Upper lobe of right lung (tissue), 1 donor: ENCODE measurements at regions not wholly inside any gene's neighbourhood (a gene's known extent, or its start where the extent isn't known, plus 50 kb on each side); places are given as distances from the start of the nearest gene placed in this dataset.

Source experiments
- ATAC-seq: fragments of 200-7000 bp; cut with Tn5 transposase; one replicate; pipeline ENCODE4 v1.9.1; 2020; ENCODE audit warnings: mild to moderate bottlenecking, moderate library complexity
- DNase-seq: peaks from one replicate; pipeline ENCODE4 v3.0.0-alpha.2; 2020
- H3K27ac ChIP-seq: fragments of 200-600 bp; one replicate; pipeline ENCODE4 v1.8.0; 2022
- H3K27me3 ChIP-seq: fragments of 200-600 bp; one replicate; pipeline ENCODE4 v1.8.0; 2022; ENCODE audit warnings: mild to moderate bottlenecking
- H3K36me3 ChIP-seq: fragments of 200-600 bp; one replicate; pipeline ENCODE4 v1.8.0; 2022
- H3K4me1 ChIP-seq: fragments of 200-600 bp; one replicate; pipeline ENCODE4 v1.8.0; 2022
- H3K4me3 ChIP-seq: fragments of 200-600 bp; one replicate; pipeline ENCODE4 v1.8.0; 2022; ENCODE audit warnings: mild to moderate bottlenecking
- H3K9me3 ChIP-seq: fragments of 200-600 bp; one replicate; pipeline ENCODE4 v1.8.0; 2022
- CTCF ChIP-seq: fragments of 200-600 bp; IDR thresholded peaks from one replicate; pipeline ENCODE4 v1.8.0; 2022; ENCODE audit warnings: antibody characterized with exemption
- intact Hi-C: fragments of 100-400 bp; cut with DNase I; formaldehyde crosslinking; loops from one replicate; pipeline ENCODE4 v1.11.0; 2022
- donor health status: DM: no; HTN: yes; CAD: no; lungs with severe emphysema.

GRCh38 chrX:9160698-9161329, 126.9 kb upstream of the FAM9B start:
- Histone ChIP-seq H3K9me3 (no peaks in the 10 kb centered on the region), H3K36me3 (no peaks in the 10 kb centered on the region), H3K27me3 (no peaks in the 10 kb centered on the region), H3K4me1 (no peaks in the 10 kb centered on the region), H3K27ac (no peak overlapping the region), H3K4me3 (no peak overlapping the region)
- DNase-seq (no peak), ATAC-seq (no peak)
- TF ChIP-seq CTCF: no peak
- intact Hi-C loops: no loop called here

- DNase-seq (no peak), ATAC-seq (no peak)
- Histone ChIP-seq H3K4me1 (no peaks in the 10 kb centered on the region), H3K4me3 (no peak overlapping the region), H3K9me3 (no peaks in the 10 kb centered on the region), H3K27me3 (no peaks in the 10 kb centered on the region), H3K27ac (no peak overlapping the region), H3K36me3 (no peaks in the 10 kb centered on the region)
- intact Hi-C loops: no loop called here
- TF ChIP-seq CTCF: no peak
Observed at GRCh38 chrX:9162698-9163097, 128.8 kb upstream of the FAM9B start.

DNA sequence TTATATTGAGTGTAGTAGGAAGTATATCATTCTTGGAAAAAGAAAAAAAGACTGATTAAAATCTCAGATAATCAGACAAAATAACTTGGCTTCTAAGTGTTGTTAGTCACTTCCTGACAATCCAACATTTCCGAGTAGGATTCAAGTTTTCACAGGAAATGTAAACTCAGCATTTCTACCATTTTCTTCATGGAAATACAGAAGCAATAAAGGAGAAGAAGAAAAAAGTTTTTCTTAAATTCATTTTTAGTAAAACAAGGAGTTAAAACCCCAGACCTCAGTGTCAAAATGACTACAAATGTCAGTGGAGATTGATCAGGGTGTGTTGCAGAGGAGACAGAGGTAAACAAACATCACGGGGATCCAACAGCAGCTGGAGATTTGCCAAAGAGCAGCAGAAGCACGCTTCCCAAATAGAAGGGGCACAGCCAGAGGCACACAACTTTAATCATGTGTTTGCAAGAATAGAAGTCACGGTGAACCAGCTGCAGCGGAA, 129.3 kb upstream of the FAM9B start:
- no peaks in the 10 kb centered on the region for H3K9me3 ChIP-seq
- no peaks in the 10 kb centered on the region for H3K4me1 ChIP-seq
- no peaks in the 10 kb centered on the region for H3K27me3 ChIP-seq
- intact Hi-C loops: no loop called here
- H3K27ac ChIP-seq: no peak overlapping the region
- DNase-seq (no peak), ATAC-seq (no peak)
- H3K36me3 ChIP-seq: no peaks in the 10 kb centered on the region
- no peak for TF ChIP-seq CTCF
- no peak overlapping the region for H3K4me3 ChIP-seq

DNA sequence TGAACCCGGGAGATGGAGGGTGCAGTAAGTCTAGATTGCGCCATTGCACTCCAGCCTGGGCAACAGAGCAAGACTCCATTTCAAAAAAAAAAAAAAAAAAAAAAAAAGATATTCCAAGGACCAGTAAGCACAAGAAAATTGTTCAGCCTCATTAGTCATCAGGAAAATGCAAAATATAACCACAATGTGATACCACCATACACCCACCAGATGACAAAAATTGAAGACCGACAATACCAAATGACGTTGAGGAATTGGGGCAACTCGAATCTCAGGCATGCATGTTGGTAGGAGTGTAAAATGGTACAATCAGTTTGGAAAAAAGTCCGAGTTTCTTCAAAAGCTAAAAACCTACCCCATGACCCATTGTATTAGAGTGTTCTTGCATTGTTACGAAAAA, 130.2 kb upstream of the FAM9B start:
- no peak overlapping the region for H3K4me3 ChIP-seq
- no peaks in the 10 kb centered on the region for H3K27me3 ChIP-seq
- H3K36me3 ChIP-seq: no peaks in the 10 kb centered on the region
- H3K27ac ChIP-seq: no peak overlapping the region
- no peaks in the 10 kb centered on the region for H3K4me1 ChIP-seq
- no peaks in the 10 kb centered on the region for H3K9me3 ChIP-seq
- intact Hi-C loops: no loop called here
- no peak for TF ChIP-seq CTCF
- no peak for ATAC-seq
- no peak for DNase-seq

DNA sequence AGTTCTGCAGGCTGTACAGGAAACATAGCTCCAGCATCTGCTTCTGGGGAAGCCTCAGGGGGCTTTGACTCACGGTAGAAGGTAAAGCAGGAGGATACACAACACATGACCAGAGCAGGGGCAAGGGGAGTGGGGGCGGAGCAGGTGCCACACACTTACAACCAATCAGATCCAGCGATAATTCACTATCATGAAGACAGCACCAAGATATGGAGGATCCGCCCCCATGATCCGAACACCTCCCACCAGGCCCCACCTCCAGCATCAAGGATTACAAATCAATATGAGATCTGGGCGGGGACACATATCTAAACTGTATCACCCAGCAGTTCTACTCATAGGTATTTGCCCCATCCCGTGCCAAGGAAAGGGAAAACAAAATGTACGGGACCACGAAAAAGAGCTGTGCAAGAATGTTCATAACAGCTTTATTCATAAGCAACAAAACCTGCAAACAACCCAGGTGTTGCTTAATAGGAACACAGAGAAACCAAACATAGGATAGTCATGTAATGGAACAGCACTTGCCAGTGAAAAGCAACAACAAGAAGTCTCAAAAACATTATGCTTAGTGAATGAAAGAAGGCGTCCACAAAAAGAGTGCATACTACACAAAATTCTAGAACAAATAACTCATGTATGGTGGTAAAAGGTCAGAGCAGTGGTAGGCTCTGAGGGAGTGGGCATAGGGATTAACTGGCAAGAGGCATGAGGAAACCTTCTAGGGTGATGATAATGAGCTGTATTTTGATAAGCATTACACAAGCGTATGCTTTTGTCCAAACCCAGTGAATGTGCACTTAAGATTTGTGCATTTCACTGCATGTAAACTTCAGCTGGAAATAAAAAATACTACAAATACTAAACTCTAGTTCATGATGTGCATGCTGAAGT, 130.9 kb upstream of the FAM9B start:
- Histone ChIP-seq H3K27ac (no peak overlapping the region), H3K4me1 (no peaks in the 10 kb centered on the region), H3K9me3 (no peaks in the 10 kb centered on the region), H3K36me3 (no peaks in the 10 kb centered on the region), H3K27me3 (no peaks in the 10 kb centered on the region), H3K4me3 (no peak overlapping the region)
- no peak for TF ChIP-seq CTCF
- ATAC-seq (no peak), DNase-seq (no peak)
- intact Hi-C loops: no loop called here
